Femur (tissue), 1 donor: ENCODE measurements at regions not wholly inside any gene's neighbourhood (a gene's known extent, or its start where the extent isn't known, plus 50 kb on each side); places are given as distances from the start of the nearest gene placed in this dataset.
"Not testable (repeated sequence)": the region's sequence is repeated elsewhere in the genome, so short reads cannot be mapped to it uniquely, and the experiment has no call there.

Source experiments
- DNase-seq: peaks from one replicate; pipeline ENCODE4 v3.0.0-alpha.2; 2017

GRCh38 chr4:160537681-160538080, 1434.8 kb downstream of the RAPGEF2 start:
- no peak for DNase-seq

- DNase-seq = no peak
These were observed 1443.3 kb downstream of the RAPGEF2 start for GRCh38 chr4:160546201-160546600.

GRCh38 chr4:160549951-160550519, 1447.2 kb downstream of the RAPGEF2 start:
- not testable (repeated sequence) for DNase-seq

- DNase-seq = no peak
These were observed 1459.8 kb downstream of the RAPGEF2 start for GRCh38 chr4:160562661-160563060.

GRCh38 chr4:160563552-160564282, 1460.8 kb downstream of the RAPGEF2 start:
- DNase-seq = no peak

DNA sequence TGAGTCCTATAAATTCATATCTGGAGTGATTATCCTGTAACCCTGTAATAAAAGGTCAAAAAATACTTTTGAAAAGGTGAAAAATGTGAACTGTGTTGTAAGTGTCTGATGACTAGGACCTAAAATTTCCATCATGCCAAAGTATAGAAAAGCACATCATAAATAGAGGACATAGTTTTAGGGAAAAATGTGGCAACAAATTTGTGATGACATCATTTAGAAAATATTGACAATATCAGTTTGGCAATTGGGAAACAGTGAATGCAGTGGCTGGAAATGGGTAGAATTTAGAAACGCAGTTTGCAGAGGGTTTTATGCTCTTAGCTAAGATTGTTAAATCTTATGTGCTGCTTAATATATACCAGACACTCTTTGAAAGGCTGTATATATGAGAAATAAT, 1464.8 kb downstream of the RAPGEF2 start:
- DNase-seq = no peak

- DNase-seq = no peak
These were observed 1467.4 kb downstream of the RAPGEF2 start for GRCh38 chr4:160570271-160570670.

- DNase-seq = not testable (repeated sequence)
These were observed 1471.4 kb downstream of the RAPGEF2 start for GRCh38 chr4:160574272-160574671.

DNA sequence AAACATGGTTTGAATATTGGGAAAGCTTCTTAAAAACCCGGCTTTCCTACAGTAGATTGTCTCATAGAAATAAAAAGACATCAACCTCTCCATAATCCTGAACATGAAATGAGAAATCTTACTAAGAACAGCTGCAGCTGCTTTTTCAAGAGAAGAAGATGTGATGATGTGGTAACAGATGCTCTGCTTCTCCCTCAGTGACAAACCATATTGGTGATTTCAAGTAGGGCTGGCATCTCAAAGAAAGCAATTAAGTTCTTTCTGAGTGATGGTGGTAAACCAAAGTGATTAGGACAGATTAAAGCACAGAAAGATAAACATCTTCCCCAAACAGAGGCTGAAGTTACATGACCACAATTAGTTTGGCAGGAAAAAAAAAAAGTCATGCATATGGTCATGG, 1477.7 kb downstream of the RAPGEF2 start:
- DNase-seq = no peak

- DNase-seq = no peak
These were observed 1489.4 kb downstream of the RAPGEF2 start for GRCh38 chr4:160592258-160592657.

- DNase-seq = no peak
These were observed 1492.8 kb downstream of the RAPGEF2 start for GRCh38 chr4:160595646-160596045.

DNA sequence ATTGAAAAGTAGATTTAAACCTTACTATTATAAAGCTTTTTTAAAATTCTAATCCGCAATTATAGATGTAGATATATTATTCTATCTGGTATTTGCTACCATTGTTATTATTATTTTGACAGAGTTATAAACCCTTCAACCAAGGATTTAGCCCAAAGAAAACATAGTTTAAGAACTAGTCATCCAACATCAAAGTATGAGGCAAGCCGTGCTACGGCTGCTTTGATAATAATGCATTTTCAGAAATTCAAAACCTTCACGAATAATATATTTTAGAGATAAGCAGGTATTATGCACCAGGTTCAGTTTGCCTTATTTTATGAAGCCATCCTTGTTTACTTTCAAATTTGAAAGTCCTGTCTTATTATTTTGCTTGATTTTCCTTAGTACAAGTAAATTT, 1501.7 kb downstream of the RAPGEF2 start:
- no peak for DNase-seq

DNA sequence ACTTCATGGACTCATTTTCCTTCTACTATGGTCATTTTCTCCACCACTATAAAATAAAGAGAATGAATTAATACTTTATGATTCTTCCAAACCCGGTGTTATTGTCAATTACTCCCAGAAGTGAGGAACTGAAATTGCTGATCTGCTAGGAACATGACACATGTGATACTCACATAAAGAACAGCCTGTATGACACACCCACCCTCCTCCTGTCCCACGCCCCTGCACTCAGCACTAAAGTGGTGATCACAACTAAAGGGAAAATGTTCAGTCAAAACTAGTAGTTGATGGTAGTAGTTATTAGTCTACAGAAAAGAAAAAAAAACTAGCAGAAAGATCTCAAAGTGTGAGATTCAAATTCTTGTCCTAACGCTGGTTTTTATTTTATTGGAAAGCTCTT, 1508.3 kb downstream of the RAPGEF2 start:
- DNase-seq = no peak

DNA sequence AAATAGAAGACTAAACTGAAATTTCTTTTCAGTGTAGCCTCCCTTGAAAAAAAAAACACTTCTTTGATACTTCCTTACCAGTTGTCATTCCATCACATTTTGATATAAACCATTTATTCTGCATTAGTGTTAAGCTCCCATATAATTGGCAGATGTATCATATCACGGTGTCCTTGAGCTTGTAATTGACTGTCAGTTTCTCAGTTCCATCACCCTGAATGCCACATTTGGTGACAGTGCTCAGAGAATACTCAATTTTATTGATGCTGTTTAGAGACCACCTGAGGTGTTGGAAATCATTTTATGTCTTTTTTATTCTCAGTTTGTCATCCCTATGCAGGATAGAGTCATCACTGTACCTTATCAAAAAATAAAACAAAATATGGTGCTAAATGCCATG, 1528.2 kb downstream of the RAPGEF2 start:
- no peak for DNase-seq

- no peak for DNase-seq
These were observed 1511.0 kb downstream of the FSTL5 start for GRCh38 chr4:160652790-160653189.

GRCh38 chr4:160675550-160675949, 1488.2 kb downstream of the FSTL5 start:
- DNase-seq = no peak

DNA sequence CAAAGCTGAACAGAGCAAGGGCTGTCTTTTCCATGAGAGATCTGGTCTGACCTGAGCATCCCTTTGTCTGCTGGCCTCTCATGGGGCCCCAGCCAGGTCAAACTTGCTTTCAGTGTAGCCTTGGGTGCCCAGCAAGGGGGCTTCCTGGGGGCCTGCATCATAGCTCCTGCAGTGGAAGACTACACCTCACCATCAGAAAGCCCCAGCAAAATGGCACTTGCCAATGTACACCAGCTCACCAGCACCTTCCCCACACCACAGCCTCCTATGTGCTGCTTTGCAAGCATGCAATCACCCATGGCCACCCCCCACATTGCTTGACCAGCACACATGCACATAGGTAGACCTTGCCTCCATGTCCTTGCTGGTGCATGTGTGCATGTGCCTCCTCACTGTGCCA, 1478.1 kb downstream of the FSTL5 start:
- no peak for DNase-seq

DNA sequence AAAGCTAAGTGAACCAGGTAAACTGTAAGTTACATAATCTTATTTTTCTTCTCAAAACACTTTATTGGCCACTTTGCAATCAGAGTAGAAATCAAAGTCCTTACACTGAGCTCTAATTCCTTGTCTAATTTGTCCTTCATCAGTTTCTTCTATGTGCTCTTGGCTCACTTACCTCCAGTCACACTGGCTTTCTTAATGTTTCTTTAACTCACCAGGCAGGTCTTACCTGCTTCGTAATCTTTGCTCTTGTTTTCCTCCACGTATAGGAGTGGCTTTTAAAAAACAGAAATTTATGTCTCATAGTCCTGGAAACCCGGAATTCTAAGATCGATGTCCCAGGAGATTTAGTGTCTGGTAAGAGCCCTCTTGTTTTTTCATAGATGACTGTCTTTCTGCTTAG, 1462.1 kb downstream of the FSTL5 start:
- DNase-seq = no peak

DNA sequence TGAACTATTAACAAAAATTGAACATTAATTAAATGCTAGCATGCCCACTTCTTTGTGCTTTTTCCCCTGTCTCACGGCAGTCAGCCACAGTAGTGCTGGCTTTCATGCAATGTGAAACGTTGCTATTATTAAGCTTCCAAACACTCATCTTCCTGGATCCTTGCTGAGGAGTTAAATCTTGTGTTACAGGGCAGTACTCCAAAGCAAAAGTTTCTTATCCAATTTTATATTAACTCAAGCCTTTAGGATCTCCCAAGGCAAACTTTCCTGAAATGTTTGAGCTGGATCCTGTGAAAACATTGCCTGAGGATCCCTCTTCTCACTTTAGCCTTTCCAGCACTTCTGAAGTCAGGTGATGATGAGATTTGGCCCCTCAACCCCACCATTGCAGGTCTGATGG, 1454.8 kb downstream of the FSTL5 start:
- DNase-seq = no peak

DNA sequence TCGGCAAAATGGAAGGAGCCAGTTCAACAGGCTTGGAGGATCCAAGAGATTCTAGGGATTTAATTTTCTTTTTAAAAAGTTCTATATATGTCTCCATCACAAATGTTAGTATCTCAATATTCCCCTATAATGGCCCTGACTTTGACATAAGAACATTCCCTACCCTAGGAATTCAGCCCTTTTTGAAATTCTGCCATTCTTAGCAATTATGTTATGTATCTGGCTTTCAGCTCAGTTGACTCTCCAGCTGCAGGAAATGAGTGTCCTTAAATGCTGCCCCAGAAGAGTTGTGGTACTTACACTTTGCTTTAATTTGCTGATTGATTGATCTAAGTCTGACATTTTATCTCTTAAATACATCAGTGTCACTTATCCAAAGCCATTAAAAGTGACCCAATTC, 1454.3 kb downstream of the FSTL5 start:
- DNase-seq = no peak

DNA sequence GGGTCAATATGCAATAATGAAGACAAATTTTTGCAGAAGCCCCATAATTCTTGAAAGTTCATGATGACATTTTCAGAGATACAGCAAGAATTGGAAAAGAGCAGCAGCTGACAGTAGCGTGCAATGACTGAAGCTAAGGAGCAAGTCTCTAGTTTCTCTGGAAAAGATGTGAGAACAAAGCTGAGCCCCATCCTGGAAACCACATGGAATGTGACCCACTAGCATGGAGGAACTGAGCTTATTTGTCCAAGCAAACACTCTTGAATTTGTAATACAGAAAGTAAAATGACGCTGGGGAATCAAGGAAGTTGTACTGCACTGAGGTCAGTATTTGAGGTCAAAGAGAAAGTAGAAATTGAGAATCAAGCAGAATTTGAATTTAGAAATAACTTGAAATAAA, 1447.2 kb downstream of the FSTL5 start:
- no peak for DNase-seq

- no peak for DNase-seq
These were observed 1446.0 kb downstream of the FSTL5 start for GRCh38 chr4:160717848-160718247.

DNA sequence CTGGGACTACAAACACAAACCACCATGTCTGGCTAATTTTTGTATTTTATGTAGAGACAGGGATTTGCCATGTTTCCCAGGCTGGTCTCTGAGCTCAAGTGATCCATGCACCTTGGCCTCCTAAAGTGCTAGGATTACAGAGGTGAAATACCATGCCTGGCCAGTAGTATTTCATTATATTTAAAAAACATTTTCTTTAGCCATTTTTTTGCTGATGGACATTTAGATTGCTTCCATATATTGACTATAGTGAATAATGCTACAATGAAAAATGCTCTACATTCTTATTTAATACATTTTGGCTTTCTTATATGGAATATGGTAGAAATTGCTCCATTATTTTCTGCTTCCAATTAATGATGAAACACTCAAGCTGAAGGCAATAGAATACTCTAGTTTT, 1439.7 kb downstream of the FSTL5 start:
- DNase-seq = no peak

- no peak for DNase-seq
These were observed 1418.7 kb downstream of the FSTL5 start for GRCh38 chr4:160745126-160745525.

GRCh38 chr4:160746585-160746984, 1417.2 kb downstream of the FSTL5 start:
- not testable (repeated sequence) for DNase-seq
